ENCODE measurements at regions not wholly inside any gene's neighbourhood (a gene's known extent, or its start where the extent isn't known, plus 50 kb on each side); places are given as distances from the start of the nearest gene placed in this dataset.

GRCh38 chr1:81069856-81070255 lies 730.9 kb upstream of the ADGRL2 start:
- TF ChIP-seq CTCF (IDR thresholded peaks at IDR 0.05; ENCODE audit: low read length) (no peak), EZH2 (IDR thresholded peaks at IDR 0.05; ENCODE audit: borderline replicate concordance, low read length) (no peak)
